Muscle layer of colon (tissue), 2 donors: ENCODE measurements at regions not wholly inside any gene's neighbourhood (a gene's known extent, or its start where the extent isn't known, plus 50 kb on each side); places are given as distances from the start of the nearest gene placed in this dataset.
"Not testable (repeated sequence)": the region's sequence is repeated elsewhere in the genome, so short reads cannot be mapped to it uniquely, and the experiment has no call there.

Experiments
- H3K27ac ChIP-seq: one replicate; pipeline ENCODE4 v1.7.0; 2013; ENCODE audit warnings: low read depth, mild to moderate bottlenecking, low read length, moderate library complexity
- H3K27me3 ChIP-seq, 2 donors: one replicate each; pipeline ENCODE4 v1.7.0; 2013; ENCODE audit warnings: low read length in 2 of 2, mild to moderate bottlenecking in 2 of 2; ENCODE audit not compliant: insufficient read depth in 2 of 2, control insufficient read depth in 1 of 2
- H3K36me3 ChIP-seq: one replicate; pipeline ENCODE4 v1.7.0; 2013; ENCODE audit warnings: mild to moderate bottlenecking, low read length; ENCODE audit not compliant: insufficient read depth
- H3K4me1 ChIP-seq: one replicate; pipeline ENCODE4 v1.7.0; 2013; ENCODE audit warnings: mild to moderate bottlenecking, low read length; ENCODE audit not compliant: insufficient read depth
- H3K4me3 ChIP-seq, 2 donors: one replicate each; pipeline ENCODE4 v1.7.0; 2013; ENCODE audit warnings: low read length in 2 of 2, low read depth in 1 of 2, mild to moderate bottlenecking in 1 of 2, moderate library complexity in 1 of 2
- H3K9ac ChIP-seq: one replicate; pipeline ENCODE4 v1.7.0; 2013; ENCODE audit warnings: low read length
- H3K9me3 ChIP-seq: one replicate; pipeline ENCODE4 v1.7.0; 2013; ENCODE audit warnings: mild to moderate bottlenecking, low read length
- donor health status: abdominal sarcoma.
- donor health status: Adenocarcinoma of cecum.

GRCh38 chrX:69431420-69431819, 72.7 kb upstream of the NALF2 start:
- Histone ChIP-seq H3K4me1 (no peaks in the 10 kb centered on the region), H3K9ac (no peak overlapping the region), H3K4me3 (no peak overlapping the region), H3K36me3 (no peaks in the 10 kb centered on the region), H3K27me3 (peaks cover 0 to 6% of the 10 kb centered on the region in 2 donors), H3K9me3 (no peaks in the 10 kb centered on the region), H3K27ac (no peak overlapping the region)

- no peaks in the 10 kb centered on the region for H3K36me3 ChIP-seq
- no peak overlapping the region for H3K4me3 ChIP-seq
- H3K27me3 ChIP-seq: peaks cover 0 to 6% of the 10 kb centered on the region in 2 donors
- no peaks in the 10 kb centered on the region for H3K9me3 ChIP-seq
- no peak overlapping the region for H3K27ac ChIP-seq
- no peak overlapping the region for H3K9ac ChIP-seq
- no peaks in the 10 kb centered on the region for H3K4me1 ChIP-seq
Measured at GRCh38 chrX:69430785-69431184, 73.3 kb upstream of the NALF2 start.

- H3K27ac ChIP-seq: no peak overlapping the region
- H3K36me3 ChIP-seq: no peaks in the 10 kb centered on the region
- H3K27me3 ChIP-seq: peaks cover 0 to 6% of the 10 kb centered on the region in 2 donors
Measured at GRCh38 chrX:69429339-69430015, 74.6 kb upstream of the NALF2 start.

GRCh38 chrX:69428216-69428615, 75.9 kb upstream of the NALF2 start:
- H3K4me3 ChIP-seq: no peak overlapping the region
- no peaks in the 10 kb centered on the region for H3K36me3 ChIP-seq
- H3K27ac ChIP-seq: no peak overlapping the region
- no peaks in the 10 kb centered on the region for H3K4me1 ChIP-seq
- H3K27me3 ChIP-seq: peaks cover 0 to 6% of the 10 kb centered on the region in 2 donors
- no peak overlapping the region for H3K9ac ChIP-seq
- H3K9me3 ChIP-seq: no peaks in the 10 kb centered on the region

More at GRCh38 chrX:69429339-69430015, 74.6 kb upstream of the NALF2 start:
- Histone ChIP-seq H3K9me3 (no peaks in the 10 kb centered on the region), H3K4me3 (no peak overlapping the region), H3K4me1 (no peaks in the 10 kb centered on the region), H3K9ac (no peak overlapping the region)

GRCh38 chrX:69424910-69425309, 79.2 kb upstream of the NALF2 start:
- H3K4me3 ChIP-seq: no peak overlapping the region
- no peaks in the 10 kb centered on the region for H3K36me3 ChIP-seq
- peaks cover 0 to 6% of the 10 kb centered on the region in 2 donors for H3K27me3 ChIP-seq
- H3K9me3 ChIP-seq: no peaks in the 10 kb centered on the region
- H3K27ac ChIP-seq: no peak overlapping the region
- H3K9ac ChIP-seq: no peak overlapping the region
- no peaks in the 10 kb centered on the region for H3K4me1 ChIP-seq

- no peak overlapping the region for H3K9ac ChIP-seq
Measured at GRCh38 chrX:69424161-69424560, 80.0 kb upstream of the NALF2 start.

GRCh38 chrX:69422208-69422607, 81.9 kb upstream of the NALF2 start:
- not testable (repeated sequence) for H3K36me3 ChIP-seq, H3K27me3 ChIP-seq, H3K9me3 ChIP-seq, H3K4me1 ChIP-seq, H3K27ac ChIP-seq, H3K9ac ChIP-seq, H3K4me3 ChIP-seq

More at GRCh38 chrX:69424161-69424560, 80.0 kb upstream of the NALF2 start:
- Histone ChIP-seq H3K4me3 (no peak overlapping the region), H3K27me3 (peaks cover 0 to 6% of the 10 kb centered on the region in 2 donors), H3K4me1 (no peaks in the 10 kb centered on the region), H3K36me3 (no peaks in the 10 kb centered on the region), H3K9me3 (no peaks in the 10 kb centered on the region), H3K27ac (no peak overlapping the region)

GRCh38 chrX:69415698-69416097, 88.4 kb upstream of the NALF2 start:
- Histone ChIP-seq H3K4me3 (no peak overlapping the region), H3K4me1 (no peaks in the 10 kb centered on the region), H3K27me3 (no peaks in the 10 kb centered on the region), H3K9me3 (no peaks in the 10 kb centered on the region), H3K27ac (no peak overlapping the region), H3K36me3 (no peaks in the 10 kb centered on the region), H3K9ac (no peak overlapping the region)

GRCh38 chrX:69412661-69413060, 91.5 kb upstream of the NALF2 start:
- H3K9ac ChIP-seq: no peak overlapping the region
- no peaks in the 10 kb centered on the region for H3K4me1 ChIP-seq
- no peak overlapping the region for H3K27ac ChIP-seq
- no peaks in the 10 kb centered on the region for H3K36me3 ChIP-seq
- no peak overlapping the region for H3K4me3 ChIP-seq
- no peaks in the 10 kb centered on the region for H3K27me3 ChIP-seq
- H3K9me3 ChIP-seq: no peaks in the 10 kb centered on the region

- Histone ChIP-seq H3K27ac (no peak overlapping the region), H3K9me3 (no peaks in the 10 kb centered on the region), H3K36me3 (no peaks in the 10 kb centered on the region), H3K4me1 (no peaks in the 10 kb centered on the region), H3K27me3 (peaks cover 0 to 11% of the 10 kb centered on the region in 2 donors), H3K4me3 (no peak overlapping the region), H3K9ac (no peak overlapping the region)
Measured at GRCh38 chrX:69398881-69399280, 105.2 kb upstream of the NALF2 start.

GRCh38 chrX:69396916-69397315, 107.2 kb upstream of the NALF2 start:
- Histone ChIP-seq H3K27ac (no peak overlapping the region), H3K4me1 (no peaks in the 10 kb centered on the region), H3K4me3 (no peak overlapping the region), H3K9me3 (no peaks in the 10 kb centered on the region), H3K9ac (no peak overlapping the region), H3K36me3 (no peaks in the 10 kb centered on the region), H3K27me3 (peaks cover 0 to 11% of the 10 kb centered on the region in 2 donors)

- Histone ChIP-seq H3K27ac (no peak overlapping the region), H3K4me1 (no peaks in the 10 kb centered on the region), H3K9ac (no peak overlapping the region), H3K9me3 (no peaks in the 10 kb centered on the region), H3K36me3 (no peaks in the 10 kb centered on the region), H3K27me3 (peaks cover 0 to 16% of the 10 kb centered on the region in 2 donors), H3K4me3 (no peak overlapping the region)
Measured at GRCh38 chrX:69395306-69395705, 108.8 kb upstream of the NALF2 start.
